ENCODE measurements at regions not wholly inside any gene's neighbourhood (a gene's known extent, or its start where the extent isn't known, plus 50 kb on each side); places are given as distances from the start of the nearest gene placed in this dataset.

- H3K4me3 Mint-ChIP-seq (ENCODE audit: unreplicated experiment), result no peak overlapping the region
- H3K36me3 Mint-ChIP-seq (ENCODE audit: unreplicated experiment), result no peaks in the 10 kb centered on the region
- TF ChIP-seq, protein P1, sequence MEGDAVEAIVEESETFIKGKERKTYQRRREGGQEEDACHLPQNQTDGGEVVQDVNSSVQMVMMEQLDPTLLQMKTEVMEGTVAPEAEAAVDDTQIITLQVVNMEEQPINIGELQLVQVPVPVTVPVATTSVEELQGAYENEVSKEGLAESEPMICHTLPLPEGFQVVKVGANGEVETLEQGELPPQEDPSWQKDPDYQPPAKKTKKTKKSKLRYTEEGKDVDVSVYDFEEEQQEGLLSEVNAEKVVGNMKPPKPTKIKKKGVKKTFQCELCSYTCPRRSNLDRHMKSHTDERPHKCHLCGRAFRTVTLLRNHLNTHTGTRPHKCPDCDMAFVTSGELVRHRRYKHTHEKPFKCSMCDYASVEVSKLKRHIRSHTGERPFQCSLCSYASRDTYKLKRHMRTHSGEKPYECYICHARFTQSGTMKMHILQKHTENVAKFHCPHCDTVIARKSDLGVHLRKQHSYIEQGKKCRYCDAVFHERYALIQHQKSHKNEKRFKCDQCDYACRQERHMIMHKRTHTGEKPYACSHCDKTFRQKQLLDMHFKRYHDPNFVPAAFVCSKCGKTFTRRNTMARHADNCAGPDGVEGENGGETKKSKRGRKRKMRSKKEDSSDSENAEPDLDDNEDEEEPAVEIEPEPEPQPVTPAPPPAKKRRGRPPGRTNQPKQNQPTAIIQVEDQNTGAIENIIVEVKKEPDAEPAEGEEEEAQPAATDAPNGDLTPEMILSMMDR (IDR thresholded peaks at IDR 0.05), result no peak
- no peak overlapping the region for H3K27ac Mint-ChIP-seq (ENCODE audit: unreplicated experiment)
- peaks cover 5% of the 10 kb centered on the region for H3K9me3 Mint-ChIP-seq (ENCODE audit: unreplicated experiment)
- peaks cover 2% of the 10 kb centered on the region for H3K27me3 Mint-ChIP-seq (ENCODE audit: unreplicated experiment)
- no peak for DNase-seq (ENCODE audit: extremely low spot score, unreplicated experiment)
- H3K4me1 Mint-ChIP-seq (ENCODE audit: unreplicated experiment), result no peaks in the 10 kb centered on the region
These were observed 813.3 kb upstream of the ARRDC4 start for GRCh38 chr15:97146929-97147870.

- Mint-ChIP-seq H3K27ac (ENCODE audit: unreplicated experiment) (no peak overlapping the region), H3K9me3 (ENCODE audit: unreplicated experiment) (peaks cover 5% of the 10 kb centered on the region), H3K4me1 (ENCODE audit: unreplicated experiment) (no peaks in the 10 kb centered on the region), H3K4me3 (ENCODE audit: unreplicated experiment) (no peak overlapping the region), H3K36me3 (ENCODE audit: unreplicated experiment) (no peaks in the 10 kb centered on the region), H3K27me3 (ENCODE audit: unreplicated experiment) (peaks cover 2% of the 10 kb centered on the region)
- TF ChIP-seq, protein P1 (IDR thresholded peaks at IDR 0.05), result no peak
- DNase-seq (ENCODE audit: extremely low spot score, unreplicated experiment), result no peak
These were observed 807.0 kb upstream of the ARRDC4 start for GRCh38 chr15:97153356-97153965.

DNA sequence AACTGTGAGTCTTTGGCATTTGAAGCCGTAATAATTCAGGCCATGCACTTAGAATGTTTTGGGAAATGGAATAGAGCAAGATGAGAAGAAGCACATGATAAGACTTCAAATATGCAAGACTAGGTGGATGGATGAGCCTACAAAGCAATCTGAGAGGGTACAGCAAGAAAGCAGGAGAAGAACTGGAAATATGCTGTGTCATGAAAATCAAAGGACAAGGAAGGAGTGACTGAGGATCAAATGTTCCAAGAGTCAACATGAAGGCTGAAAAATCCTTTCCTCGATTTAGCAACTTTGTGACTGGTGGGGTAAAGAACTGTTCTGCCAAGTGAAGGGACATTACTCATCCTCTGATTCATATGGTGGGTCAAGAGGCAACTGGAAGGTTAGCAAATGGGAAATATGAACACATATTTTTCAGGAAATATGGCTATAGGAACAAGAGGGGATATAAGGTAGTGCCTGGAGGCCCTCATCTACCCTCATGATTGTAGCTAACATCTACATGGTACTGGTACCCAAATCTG is 803.7 kb upstream of the ARRDC4 start:
- H3K27ac Mint-ChIP-seq (ENCODE audit: unreplicated experiment), result no peak overlapping the region
- peaks cover 3% of the 10 kb centered on the region for H3K9me3 Mint-ChIP-seq (ENCODE audit: unreplicated experiment)
- H3K4me1 Mint-ChIP-seq (ENCODE audit: unreplicated experiment), result no peaks in the 10 kb centered on the region
- no peak overlapping the region for H3K4me3 Mint-ChIP-seq (ENCODE audit: unreplicated experiment)
- no peak for DNase-seq (ENCODE audit: extremely low spot score, unreplicated experiment)
- H3K36me3 Mint-ChIP-seq (ENCODE audit: unreplicated experiment), result no peaks in the 10 kb centered on the region
- TF ChIP-seq, protein P1 (IDR thresholded peaks at IDR 0.05), result no peak
- no peaks in the 10 kb centered on the region for H3K27me3 Mint-ChIP-seq (ENCODE audit: unreplicated experiment)

- peaks cover 5% of the 10 kb centered on the region for H3K9me3 Mint-ChIP-seq (ENCODE audit: unreplicated experiment)
These were observed 797.6 kb upstream of the ARRDC4 start for GRCh38 chr15:97162805-97163495.

More at GRCh38 chr15:97162805-97163495, 797.6 kb upstream of the ARRDC4 start:
- Mint-ChIP-seq H3K4me3 (ENCODE audit: unreplicated experiment) (no peak overlapping the region), H3K27me3 (ENCODE audit: unreplicated experiment) (no peaks in the 10 kb centered on the region), H3K36me3 (ENCODE audit: unreplicated experiment) (no peaks in the 10 kb centered on the region), H3K4me1 (ENCODE audit: unreplicated experiment) (no peaks in the 10 kb centered on the region), H3K27ac (ENCODE audit: unreplicated experiment) (no peak overlapping the region)
- TF ChIP-seq, protein P1 (IDR thresholded peaks at IDR 0.05), result no peak
- no peak for DNase-seq (ENCODE audit: extremely low spot score, unreplicated experiment)

Measured in osteocyte (in vitro differentiated cells).